IMR-90 (cell line): ENCODE measurements at regions not wholly inside any gene's neighbourhood (a gene's known extent, or its start where the extent isn't known, plus 50 kb on each side); places are given as distances from the start of the nearest gene placed in this dataset.

Experiments
- ATAC-seq: fragments of 200-7000 bp; cut with Tn5 transposase; 2 replicates; pipeline ENCODE4 v1.9.1; 2020; ENCODE audit warnings: low read depth, mild to moderate bottlenecking, moderate library complexity
- BruUV-seq: library from RNA; stranded (reverse); fragments of 400-500 nt; replicated peaks from 2 replicates; lab custom pipeline; 2021; lab: Mats Ljungman, UMichigan
- CTCF ChIA-PET: fragments of 300-600 bp; formaldehyde crosslinking; extraction: SDS; loops from one replicate; lab custom pipeline; 2021; ENCODE audit warnings: antibody characterized with exemption; lab: Yijun Ruan, JAX
- POLR2A ChIA-PET: fragments of 300-600 bp; sonication (Branson Sonifier 250); formaldehyde crosslinking; loops from one replicate; lab custom pipeline; 2022; ENCODE audit warnings: antibody characterized with exemption; ENCODE audit not compliant: unreplicated experiment; lab: Charles Lee
- DNase-seq: peaks from one replicate; pipeline ENCODE4 v3.0.0; 2013
- H2AFZ ChIP-seq: replicated peaks from 2 replicates; pipeline ENCODE3; 2013; ENCODE audit warnings: low read length, mild to moderate bottlenecking; ENCODE audit not compliant: poor library complexity
- H2AK5ac ChIP-seq: 2 replicates; pipeline ENCODE4 v1.6.1; 2013; ENCODE audit warnings: low read depth, low read length, inconsistent platforms
- H2AK9ac ChIP-seq: replicated peaks from 2 replicates; pipeline ENCODE3; 2013; ENCODE audit warnings: mild to moderate bottlenecking, low read depth, low read length, moderate library complexity; ENCODE audit not compliant: poor library complexity
- H2BK120ac ChIP-seq: 2 replicates; pipeline ENCODE4 v1.6.1; 2013; ENCODE audit warnings: low read depth, low read length, inconsistent platforms
- H2BK15ac ChIP-seq: 3 replicates; pipeline ENCODE4 v1.6.1; 2013; ENCODE audit warnings: low read depth, low read length, inconsistent platforms
- H2BK20ac ChIP-seq: 2 replicates; pipeline ENCODE4 v1.6.1; 2013; ENCODE audit warnings: low read depth, mild to moderate bottlenecking, inconsistent platforms, low read length, moderate library complexity
- H2BK5ac ChIP-seq: 2 replicates; pipeline ENCODE4 v1.6.1; 2013; ENCODE audit warnings: mild to moderate bottlenecking, low read depth, low read length, inconsistent platforms; ENCODE audit not compliant: poor library complexity, severe bottlenecking
- H3K14ac ChIP-seq: replicated peaks from 2 replicates; pipeline ENCODE4 v1.6.1; 2013; ENCODE audit warnings: low read depth, low read length, inconsistent platforms
- H3K18ac ChIP-seq: 2 replicates; pipeline ENCODE4 v1.6.1; 2013; ENCODE audit warnings: low read depth, low read length, control low read depth
- H3K23ac ChIP-seq: 2 replicates; pipeline ENCODE4 v1.6.1; 2013; ENCODE audit warnings: low read depth, low read length, inconsistent platforms
- H3K27ac ChIP-seq: 2 replicates; pipeline ENCODE4 v1.5.1; 2013; ENCODE audit warnings: mild to moderate bottlenecking, control low read depth, low read length; ENCODE audit not compliant: insufficient read depth
- H3K27me3 ChIP-seq: 2 replicates; pipeline ENCODE4 v1.6.1; 2013; ENCODE audit warnings: low read length; ENCODE audit not compliant: control insufficient read depth, insufficient read depth
- H3K36me3 ChIP-seq: 2 replicates; pipeline ENCODE4 v1.6.1; 2013; ENCODE audit warnings: low read length, mixed read lengths; ENCODE audit not compliant: control insufficient read depth, insufficient read depth
- H3K4ac ChIP-seq: 2 replicates; pipeline ENCODE4 v1.6.1; 2013; ENCODE audit warnings: low read depth, low read length, inconsistent platforms
- H3K4me1 ChIP-seq: 2 replicates; pipeline ENCODE4 v1.6.1; 2013; ENCODE audit warnings: low read length, mixed read lengths; ENCODE audit not compliant: control insufficient read depth, insufficient read depth
- H3K4me2 ChIP-seq: 2 replicates; pipeline ENCODE4 v1.6.1; 2013; ENCODE audit warnings: low read depth, mild to moderate bottlenecking, control low read depth, low read length, moderate library complexity
- H3K4me3 ChIP-seq: 2 replicates; pipeline ENCODE4 v1.5.1; 2013; ENCODE audit warnings: low read depth, mild to moderate bottlenecking, control low read depth, low read length, moderate library complexity; ENCODE audit not compliant: insufficient read depth
- H3K56ac ChIP-seq: 2 replicates; pipeline ENCODE4 v1.6.1; 2013; ENCODE audit warnings: low read length, inconsistent platforms; ENCODE audit not compliant: insufficient read depth; ENCODE audit errors: extremely low read depth
- H3K79me1 ChIP-seq, 2 experiments: 2 replicates each; pipeline ENCODE4 v1.6.1; 2013; ENCODE audit warnings: low read length in 2 of 2, inconsistent platforms in 1 of 2, low read depth in 1 of 2
- H3K9ac ChIP-seq: 2 replicates; pipeline ENCODE4 v1.6.1; 2013; ENCODE audit warnings: low read depth, low read length, control low read depth
- H3K9me1 ChIP-seq: 2 replicates; pipeline ENCODE4 v1.6.1; 2013; ENCODE audit warnings: low read length, inconsistent platforms; ENCODE audit not compliant: insufficient read depth
- H3K9me3 ChIP-seq: 2 replicates; pipeline ENCODE4 v1.6.1; 2013; ENCODE audit warnings: low read length; ENCODE audit not compliant: control insufficient read depth, insufficient read depth
- H4K20me1 ChIP-seq: 2 replicates; pipeline ENCODE4 v1.6.1; 2013; ENCODE audit warnings: low read length, inconsistent platforms; ENCODE audit not compliant: insufficient read depth
- H4K5ac ChIP-seq: 2 replicates; pipeline ENCODE4 v1.6.1; 2013; ENCODE audit warnings: mild to moderate bottlenecking, low read depth, low read length, control low read depth
- H4K8ac ChIP-seq, 2 experiments: 2 replicates each; pipeline ENCODE4 v1.6.1; 2013; ENCODE audit warnings: low read depth in 2 of 2, low read length in 2 of 2, control low read depth in 1 of 2, inconsistent platforms in 1 of 2
- H4K91ac ChIP-seq: 2 replicates; pipeline ENCODE4 v1.6.1; 2013; ENCODE audit warnings: low read depth, low read length, inconsistent platforms; ENCODE audit not compliant: insufficient read depth
- BHLHE40 ChIP-seq: fragments of 150-350 bp; IDR thresholded peaks from 2 replicates; pipeline ENCODE4 v1.6.1; 2016; ENCODE audit warnings: mild to moderate bottlenecking, low read depth, low read length
- CEBPB ChIP-seq: IDR thresholded peaks from 2 replicates; pipeline ENCODE4 v1.6.1; 2012; ENCODE audit warnings: low read depth, low read length, improper control_type of control experiment
- CHD1 ChIP-seq: IDR thresholded peaks from 2 replicates; pipeline ENCODE4 v1.6.1; 2012; ENCODE audit warnings: low read depth, low read length, improper control_type of control experiment
- FOS ChIP-seq: fragments of 150-350 bp; IDR thresholded peaks from 2 replicates; pipeline ENCODE4 v1.6.1; 2016; ENCODE audit warnings: low read depth, low read length
- MAFK ChIP-seq: IDR thresholded peaks from 2 replicates; pipeline ENCODE4 v1.6.1; 2012; ENCODE audit warnings: low read depth, low read length, improper control_type of control experiment
- MAZ ChIP-seq: IDR thresholded peaks from 2 replicates; pipeline ENCODE4 v1.6.1; 2012; ENCODE audit warnings: low read depth, mild to moderate bottlenecking, low read length, improper control_type of control experiment, moderate library complexity, borderline replicate concordance
- MXI1 ChIP-seq: IDR thresholded peaks from 2 replicates; pipeline ENCODE4 v1.6.1; 2012; ENCODE audit warnings: low read depth, mild to moderate bottlenecking, low read length, moderate library complexity, borderline replicate concordance
- NFE2L2 ChIP-seq: fragments of 150-350 bp; IDR thresholded peaks from 2 replicates; pipeline ENCODE4 v1.6.1; 2016; ENCODE audit warnings: low read depth, mild to moderate bottlenecking, low read length
- POLR2A ChIP-seq: IDR thresholded peaks from 2 replicates; pipeline ENCODE4 v1.6.1; 2012; ENCODE audit warnings: mild to moderate bottlenecking, low read depth, low read length
- RCOR1 ChIP-seq: IDR thresholded peaks from 2 replicates; pipeline ENCODE4 v1.6.1; 2012; ENCODE audit warnings: mild to moderate bottlenecking, low read length, improper control_type of control experiment; ENCODE audit not compliant: insufficient replicate concordance
- RFX5 ChIP-seq: IDR thresholded peaks from 2 replicates; pipeline ENCODE4 v1.8.0; 2012; ENCODE audit warnings: low read depth, mild to moderate bottlenecking, low read length, moderate library complexity
- SMC3 ChIP-seq: fragments of 150-350 bp; IDR thresholded peaks from 2 replicates; pipeline ENCODE4 v1.6.1; 2016; ENCODE audit warnings: low read depth, mild to moderate bottlenecking, antibody characterized with exemption, low read length, moderate library complexity
- USF2 ChIP-seq: fragments of 150-350 bp; IDR thresholded peaks from 2 replicates; pipeline ENCODE4 v1.6.1; 2017; ENCODE audit warnings: mild to moderate bottlenecking, antibody characterized with exemption, low read length, low read depth
- WGBS, 2 experiments: methylation state at CpG; one replicate each; pipeline versions ENCODE4 v1.1.5 to v1.1.7; 2013; ENCODE audit warnings: missing lambda C conversion rate in 2 of 2; ENCODE audit not compliant: insufficient read length in 1 of 2; ENCODE audit errors: extremely low coverage in 2 of 2; 5-methylcytosine and 5-hydroxymethylcytosine counted together
- dilution Hi-C: fragments of 300-500 bp; cut with HindIII; formaldehyde crosslinking; loops from one replicate; pipeline ENCODE4 v1.14.3; 2018; ENCODE audit warnings: low sequenced_read_pairs; ENCODE audit not compliant: unreplicated experiment
- in situ Hi-C: fragments of 300-500 bp; cut with MboI; formaldehyde crosslinking; loops from 3 replicates; pipeline ENCODE4 v1.14.3; 2019; ENCODE audit warnings: low sequenced_read_pairs, inconsistent platforms, mixed read lengths
- intact Hi-C: fragments of 100-400 bp; cut with micrococcal nuclease; formaldehyde crosslinking; loops from 2 replicates; pipeline ENCODE4 v1.10.0; 2022
- TF ChIP-seq, protein P1 (sequence below): conservative IDR thresholded peaks from 2 replicates; pipeline ENCODE4 v1.5.1; 2012; ENCODE audit warnings: mild to moderate bottlenecking, low read depth, low read length, improper control_type of control experiment
- TF ChIP-seq, protein P2 (sequence below): fragments of 150-350 bp; IDR thresholded peaks from 2 replicates; pipeline ENCODE4 v1.6.1; 2016; ENCODE audit warnings: low read depth, mild to moderate bottlenecking, low read length, moderate library complexity, borderline replicate concordance

- no peaks in the 10 kb centered on the region for H4K20me1 ChIP-seq
- ATAC-seq (no peak), DNase-seq (no peak)
- no peak overlapping the region for H2AK5ac ChIP-seq
- no peak overlapping the region for H2AK9ac ChIP-seq
- no peak overlapping the region for H3K23ac ChIP-seq
- no peaks in the 10 kb centered on the region for H3K36me3 ChIP-seq
- no peaks in the 10 kb centered on the region; the same call in 1 of the 2 replicates for H3K27me3 ChIP-seq
- H2BK20ac ChIP-seq = no peak overlapping the region
- no peak overlapping the region for H3K56ac ChIP-seq
- in situ Hi-C loops (no loop called here), intact Hi-C loops (no loop called here), dilution Hi-C loops (no loop called here)
- H3K27ac ChIP-seq = no peak overlapping the region
- no peak overlapping the region for H3K14ac ChIP-seq
- H3K79me1 ChIP-seq = no peaks in the 10 kb centered on the region
- CTCF ChIA-PET = no interaction called here
- no peak overlapping the region for H4K8ac ChIP-seq
- no peaks in the 10 kb centered on the region for H3K4me1 ChIP-seq
- H2AFZ ChIP-seq = no peak overlapping the region
- no peaks in the 10 kb centered on the region for H3K9me3 ChIP-seq
- H2BK5ac ChIP-seq = no peak overlapping the region
- no TSS peak for BruUV-seq
- WGBS, 2 experiments = 27% methylated on average over 2 of the region's 3 CpGs; no CpG with 5 or more reads in 1 of the 2 experiments
- H3K9ac ChIP-seq = no peak overlapping the region
- H3K4me2 ChIP-seq = no peak overlapping the region
- H2BK15ac ChIP-seq = no peak overlapping the region
- no peaks in the 10 kb centered on the region for H3K9me1 ChIP-seq
- no peak overlapping the region for H3K18ac ChIP-seq
- no peak overlapping the region for H3K4ac ChIP-seq
- TF ChIP-seq BHLHE40 (no peak), MAZ (no peak), MXI1 (no peak), RCOR1 (no peak), FOS (no peak), RFX5 (no peak), CEBPB (no peak), POLR2A (no peak), NFE2L2 (no peak), MAFK (no peak), SMC3 (no peak), CHD1 (no peak), USF2 (no peak)
- TF ChIP-seq, protein P1, sequence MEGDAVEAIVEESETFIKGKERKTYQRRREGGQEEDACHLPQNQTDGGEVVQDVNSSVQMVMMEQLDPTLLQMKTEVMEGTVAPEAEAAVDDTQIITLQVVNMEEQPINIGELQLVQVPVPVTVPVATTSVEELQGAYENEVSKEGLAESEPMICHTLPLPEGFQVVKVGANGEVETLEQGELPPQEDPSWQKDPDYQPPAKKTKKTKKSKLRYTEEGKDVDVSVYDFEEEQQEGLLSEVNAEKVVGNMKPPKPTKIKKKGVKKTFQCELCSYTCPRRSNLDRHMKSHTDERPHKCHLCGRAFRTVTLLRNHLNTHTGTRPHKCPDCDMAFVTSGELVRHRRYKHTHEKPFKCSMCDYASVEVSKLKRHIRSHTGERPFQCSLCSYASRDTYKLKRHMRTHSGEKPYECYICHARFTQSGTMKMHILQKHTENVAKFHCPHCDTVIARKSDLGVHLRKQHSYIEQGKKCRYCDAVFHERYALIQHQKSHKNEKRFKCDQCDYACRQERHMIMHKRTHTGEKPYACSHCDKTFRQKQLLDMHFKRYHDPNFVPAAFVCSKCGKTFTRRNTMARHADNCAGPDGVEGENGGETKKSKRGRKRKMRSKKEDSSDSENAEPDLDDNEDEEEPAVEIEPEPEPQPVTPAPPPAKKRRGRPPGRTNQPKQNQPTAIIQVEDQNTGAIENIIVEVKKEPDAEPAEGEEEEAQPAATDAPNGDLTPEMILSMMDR = no peak
- TF ChIP-seq, protein P2, sequence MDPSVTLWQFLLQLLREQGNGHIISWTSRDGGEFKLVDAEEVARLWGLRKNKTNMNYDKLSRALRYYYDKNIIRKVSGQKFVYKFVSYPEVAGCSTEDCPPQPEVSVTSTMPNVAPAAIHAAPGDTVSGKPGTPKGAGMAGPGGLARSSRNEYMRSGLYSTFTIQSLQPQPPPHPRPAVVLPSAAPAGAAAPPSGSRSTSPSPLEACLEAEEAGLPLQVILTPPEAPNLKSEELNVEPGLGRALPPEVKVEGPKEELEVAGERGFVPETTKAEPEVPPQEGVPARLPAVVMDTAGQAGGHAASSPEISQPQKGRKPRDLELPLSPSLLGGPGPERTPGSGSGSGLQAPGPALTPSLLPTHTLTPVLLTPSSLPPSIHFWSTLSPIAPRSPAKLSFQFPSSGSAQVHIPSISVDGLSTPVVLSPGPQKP = no peak
- no peak overlapping the region for H3K4me3 ChIP-seq
- H4K91ac ChIP-seq = no peak overlapping the region
- POLR2A ChIA-PET = no interaction called here
- H2BK120ac ChIP-seq = no peak overlapping the region
- H4K5ac ChIP-seq = no peak overlapping the region
Measured at GRCh38 chr9:89866701-89867100, 261.9 kb downstream of the GADD45G start.
